GM13976 (cell line): ENCODE measurements at regions not wholly inside any gene's neighbourhood (a gene's known extent, or its start where the extent isn't known, plus 50 kb on each side); places are given as distances from the start of the nearest gene placed in this dataset.

Experiments
- DNase-seq: peaks from one replicate; pipeline ENCODE4 v3.0.0; 2012; ENCODE audit warnings: low spot score
- CTCF ChIP-seq: IDR thresholded peaks from 2 replicates; pipeline ENCODE4 v1.5.1; 2012; ENCODE audit warnings: borderline replicate concordance, mild to moderate bottlenecking; ENCODE audit not compliant: insufficient read depth; ENCODE audit errors: extremely low read depth, missing control alignments, control extremely low read depth
- in situ Hi-C: fragments of 300-500 bp; cut with MboI; formaldehyde crosslinking; loops from one replicate; pipeline ENCODE4 v1.12.0; 2022; ENCODE audit warnings: low sequenced_read_pairs, mixed read lengths, inconsistent platforms; ENCODE audit not compliant: unreplicated experiment

GRCh38 chr2:34995196-34995595, 1360.4 kb upstream of the CRIM1 start:
- in situ Hi-C loops = no loop called here
- DNase-seq = no peak
- TF ChIP-seq CTCF = no peak

DNA sequence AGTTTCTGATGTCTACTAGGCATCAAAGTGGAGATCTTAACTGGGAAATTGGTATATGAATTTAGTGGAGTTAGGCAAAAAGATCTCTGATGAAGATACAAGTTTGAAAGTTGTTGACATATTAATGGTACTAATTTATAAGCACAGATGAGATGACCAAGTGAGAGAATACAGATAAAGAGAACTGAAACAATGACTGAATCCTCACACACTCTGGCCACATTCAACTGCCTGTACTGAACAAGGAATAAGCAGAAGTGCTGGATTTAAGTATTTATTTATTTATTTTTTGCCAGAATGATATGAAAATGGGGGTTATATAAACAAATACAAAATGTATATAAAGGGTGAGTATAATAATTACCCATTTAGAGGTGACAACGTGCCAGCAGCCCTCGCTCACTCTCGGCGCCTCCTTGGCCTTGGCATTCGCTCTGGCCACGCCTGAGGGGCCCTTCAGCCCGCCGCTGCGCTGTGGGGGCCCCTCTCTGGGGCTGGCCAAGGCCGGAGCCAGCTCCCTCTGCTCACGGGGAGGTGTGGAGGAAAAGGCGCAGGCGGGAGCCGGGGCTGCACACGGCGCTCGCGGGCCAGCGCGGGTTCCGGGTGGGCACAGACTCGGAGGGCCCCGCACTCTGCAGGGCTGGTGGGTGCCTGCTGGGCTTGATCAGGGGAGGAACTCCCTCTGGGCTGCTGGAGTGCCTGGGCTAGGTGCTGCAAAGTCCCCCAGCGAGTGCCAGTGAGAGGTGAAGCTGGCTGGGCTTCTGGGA, 1363.9 kb upstream of the CRIM1 start:
- TF ChIP-seq CTCF = no peak
- no peak for DNase-seq
- in situ Hi-C loops = no loop called here

DNA sequence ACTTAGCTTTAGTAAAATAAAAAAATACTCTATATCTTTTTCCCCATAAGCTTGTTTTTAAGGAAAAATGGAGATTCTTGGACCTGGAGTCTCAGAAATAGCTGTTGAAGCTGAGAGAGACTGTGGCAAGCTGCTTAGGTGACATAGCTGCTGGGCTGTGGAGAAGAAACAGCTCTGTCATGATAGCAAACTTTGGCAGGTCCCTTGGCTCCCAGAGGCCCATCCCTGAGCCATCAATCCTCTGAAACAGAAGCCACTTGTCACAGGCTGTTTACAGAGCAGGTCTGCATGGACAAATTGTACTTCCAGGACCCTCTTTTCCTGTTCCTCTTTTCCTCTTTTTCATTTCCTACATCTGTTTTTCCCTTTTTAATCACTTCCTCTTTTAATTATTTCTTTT, 1370.1 kb upstream of the CRIM1 start:
- TF ChIP-seq CTCF = no peak
- in situ Hi-C loops = no loop called here

GRCh38 chr2:34980689-34981088, 1374.9 kb upstream of the CRIM1 start:
- in situ Hi-C loops = no loop called here
- no peak for DNase-seq
- TF ChIP-seq CTCF = no peak

More for the DNA sequence above, 1370.1 kb upstream of the CRIM1 start:
- DNase-seq = no peak

DNA sequence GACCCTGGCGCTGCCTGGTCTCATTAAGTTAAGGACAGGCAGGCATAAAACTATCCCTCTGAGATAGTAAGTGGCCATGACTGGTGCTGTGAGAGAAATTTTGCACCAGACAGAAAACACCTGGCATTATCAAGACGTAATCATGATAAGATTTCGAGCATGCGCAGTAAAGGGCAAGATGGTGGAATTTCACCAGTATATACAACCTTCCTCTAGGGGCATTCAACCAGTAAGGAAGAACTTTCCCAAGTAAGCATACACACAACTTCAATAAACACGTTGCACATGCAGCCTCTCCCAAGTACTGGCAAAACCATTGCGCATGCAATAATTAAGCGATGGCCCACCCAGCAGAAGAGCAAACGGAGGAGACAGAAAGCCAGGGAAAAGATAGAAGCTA, 1376.4 kb upstream of the CRIM1 start:
- no peak for TF ChIP-seq CTCF
- in situ Hi-C loops = no loop called here

GRCh38 chr2:34961822-34962221, 1362.7 kb upstream of the FAM98A start:
- in situ Hi-C loops = no loop called here
- no peak for DNase-seq
- TF ChIP-seq CTCF = no peak

More for the DNA sequence above, 1376.4 kb upstream of the CRIM1 start:
- no peak for DNase-seq
